ENCODE measurements at regions not wholly inside any gene's neighbourhood (a gene's known extent, or its start where the extent isn't known, plus 50 kb on each side); places are given as distances from the start of the nearest gene placed in this dataset.

DNA sequence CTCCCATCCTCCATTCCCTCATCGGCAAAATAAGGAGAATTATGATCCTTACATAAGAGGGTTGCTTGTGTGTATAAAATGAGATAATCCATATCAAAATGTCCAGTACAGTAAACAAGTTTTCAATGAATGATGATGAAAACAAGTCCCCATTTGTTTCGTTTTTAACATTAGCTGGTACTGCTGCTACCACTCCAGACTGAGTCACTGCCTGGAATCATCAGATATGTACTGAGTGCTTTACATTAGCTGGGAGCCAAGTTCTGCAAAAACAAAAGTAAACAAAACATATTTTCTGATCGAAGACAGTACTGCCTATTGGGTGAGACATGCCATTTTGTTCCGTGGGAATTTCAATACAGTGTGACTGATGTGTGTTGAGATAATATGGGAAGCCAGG, 123.2 kb upstream of the IGFBP7 start:
- TF ChIP-seq, protein P1, sequence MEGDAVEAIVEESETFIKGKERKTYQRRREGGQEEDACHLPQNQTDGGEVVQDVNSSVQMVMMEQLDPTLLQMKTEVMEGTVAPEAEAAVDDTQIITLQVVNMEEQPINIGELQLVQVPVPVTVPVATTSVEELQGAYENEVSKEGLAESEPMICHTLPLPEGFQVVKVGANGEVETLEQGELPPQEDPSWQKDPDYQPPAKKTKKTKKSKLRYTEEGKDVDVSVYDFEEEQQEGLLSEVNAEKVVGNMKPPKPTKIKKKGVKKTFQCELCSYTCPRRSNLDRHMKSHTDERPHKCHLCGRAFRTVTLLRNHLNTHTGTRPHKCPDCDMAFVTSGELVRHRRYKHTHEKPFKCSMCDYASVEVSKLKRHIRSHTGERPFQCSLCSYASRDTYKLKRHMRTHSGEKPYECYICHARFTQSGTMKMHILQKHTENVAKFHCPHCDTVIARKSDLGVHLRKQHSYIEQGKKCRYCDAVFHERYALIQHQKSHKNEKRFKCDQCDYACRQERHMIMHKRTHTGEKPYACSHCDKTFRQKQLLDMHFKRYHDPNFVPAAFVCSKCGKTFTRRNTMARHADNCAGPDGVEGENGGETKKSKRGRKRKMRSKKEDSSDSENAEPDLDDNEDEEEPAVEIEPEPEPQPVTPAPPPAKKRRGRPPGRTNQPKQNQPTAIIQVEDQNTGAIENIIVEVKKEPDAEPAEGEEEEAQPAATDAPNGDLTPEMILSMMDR (IDR thresholded peaks at IDR 0.05) = no peak
- TF ChIP-seq POLR2A (IDR thresholded peaks at IDR 0.05) (no peak), EP300 (IDR thresholded peaks at IDR 0.05; ENCODE audit: low read depth) (no peak), POLR2AphosphoS5 (IDR thresholded peaks at IDR 0.05) (no peak)

Measured in transverse colon (tissue), 4 donors.